Panc1 (cell line): ENCODE measurements at regions not wholly inside any gene's neighbourhood (a gene's known extent, or its start where the extent isn't known, plus 50 kb on each side); places are given as distances from the start of the nearest gene placed in this dataset.

Experiments
- POLR2AphosphoS5 ChIP-seq: IDR thresholded peaks from 2 replicates; pipeline ENCODE4 v1.6.1; 2012; ENCODE audit warnings: mild to moderate bottlenecking, low read depth, low read length, moderate library complexity
- SIN3A ChIP-seq: IDR thresholded peaks from 2 replicates; pipeline ENCODE4 v1.6.1; 2012; ENCODE audit warnings: low read depth, mild to moderate bottlenecking, low read length, moderate library complexity, borderline replicate concordance; ENCODE audit not compliant: insufficient read depth
- TF ChIP-seq, protein P1 (sequence below): fragments of 450-650 bp; IDR thresholded peaks from 2 replicates; pipeline ENCODE4 v1.5.1; 2017; ENCODE audit warnings: mild to moderate bottlenecking

GRCh38 chr5:112551419-112552032 lies 132.4 kb upstream of the EPB41L4A start:
- TF ChIP-seq POLR2AphosphoS5 (no peak), SIN3A (no peak)
- TF ChIP-seq, protein P1, sequence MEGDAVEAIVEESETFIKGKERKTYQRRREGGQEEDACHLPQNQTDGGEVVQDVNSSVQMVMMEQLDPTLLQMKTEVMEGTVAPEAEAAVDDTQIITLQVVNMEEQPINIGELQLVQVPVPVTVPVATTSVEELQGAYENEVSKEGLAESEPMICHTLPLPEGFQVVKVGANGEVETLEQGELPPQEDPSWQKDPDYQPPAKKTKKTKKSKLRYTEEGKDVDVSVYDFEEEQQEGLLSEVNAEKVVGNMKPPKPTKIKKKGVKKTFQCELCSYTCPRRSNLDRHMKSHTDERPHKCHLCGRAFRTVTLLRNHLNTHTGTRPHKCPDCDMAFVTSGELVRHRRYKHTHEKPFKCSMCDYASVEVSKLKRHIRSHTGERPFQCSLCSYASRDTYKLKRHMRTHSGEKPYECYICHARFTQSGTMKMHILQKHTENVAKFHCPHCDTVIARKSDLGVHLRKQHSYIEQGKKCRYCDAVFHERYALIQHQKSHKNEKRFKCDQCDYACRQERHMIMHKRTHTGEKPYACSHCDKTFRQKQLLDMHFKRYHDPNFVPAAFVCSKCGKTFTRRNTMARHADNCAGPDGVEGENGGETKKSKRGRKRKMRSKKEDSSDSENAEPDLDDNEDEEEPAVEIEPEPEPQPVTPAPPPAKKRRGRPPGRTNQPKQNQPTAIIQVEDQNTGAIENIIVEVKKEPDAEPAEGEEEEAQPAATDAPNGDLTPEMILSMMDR, result peak; percentile 76
